ENCODE measurements at regions not wholly inside any gene's neighbourhood (a gene's known extent, or its start where the extent isn't known, plus 50 kb on each side); places are given as distances from the start of the nearest gene placed in this dataset.

GRCh38 chr15:25072857-25073476, 118.2 kb downstream of the SNRPN start:
- no peak overlapping the region for H3K23ac ChIP-seq (ENCODE audit: insufficient read length)
- no peak overlapping the region for H3K14ac ChIP-seq (ENCODE audit: insufficient read length)
- H3K36me3 ChIP-seq (ENCODE audit: control insufficient read depth in 2 of 4, insufficient read depth in 4 of 4, low read length in 3 of 4): peaks cover 89 to 100% (median 100%) of the 10 kb centered on the region in 4 experiments
- H2AK5ac ChIP-seq (ENCODE audit: low read depth, low read length): no peak overlapping the region
- H3K27me3 ChIP-seq (replicated peaks in 1 of 4; ENCODE audit: control insufficient read depth in 3 of 4, extremely low read depth in 1 of 4, insufficient read depth in 3 of 4, low read length in 3 of 4): no peaks in the 10 kb centered on the region; a peak in 1 of 7 replicates
- H3K79me2 ChIP-seq (ENCODE audit: control insufficient read depth in 1 of 2, insufficient read depth in 2 of 2, low read length in 2 of 2): peaks cover 0 to 77% of the 10 kb centered on the region in 2 experiments; a peak in 2 of 4 replicates
- H3K4ac ChIP-seq (replicated peaks; ENCODE audit: insufficient read length, low read depth, low read length): no peak overlapping the region
- FAIRE-seq (no peak), DNase-seq (ENCODE audit: low read depth in 1 of 2, low spot score in 2 of 2) (no peak)
- no peak overlapping the region for H2AFZ ChIP-seq (ENCODE audit: low read length)
- peaks cover 90 to 91% of the 10 kb centered on the region in 2 experiments for H3K9me3 ChIP-seq (ENCODE audit: insufficient read depth in 2 of 2, low read depth in 1 of 2, low read length in 1 of 2)
- no peak overlapping the region for H3K18ac ChIP-seq (ENCODE audit: extremely low read depth, low read length)
- no peaks in the 10 kb centered on the region for H4K20me1 ChIP-seq (replicated peaks in 1 of 2; ENCODE audit: control insufficient read depth in 1 of 2, insufficient read depth in 2 of 2, low read length in 2 of 2)
- H3K4me1 ChIP-seq (replicated peaks in 1 of 4; ENCODE audit: control insufficient read depth in 3 of 4, insufficient read depth in 4 of 4, low read length in 3 of 4): no peaks in the 10 kb centered on the region
- no peak overlapping the region for H2BK20ac ChIP-seq (ENCODE audit: low read length)
- H3K27ac ChIP-seq (ENCODE audit: low read depth, low read length): no peak overlapping the region
- no peak overlapping the region for H2BK120ac ChIP-seq (replicated peaks; ENCODE audit: low read depth, low read length)
- no peak overlapping the region for H4K8ac ChIP-seq (ENCODE audit: extremely low read depth, insufficient read depth, low read length)
- POLR2A ChIA-PET (ENCODE audit: partially characterized antibody): no interaction called here
- WGBS, 2 experiments (ENCODE audit: extremely low coverage in 1 of 2, insufficient coverage in 1 of 2, insufficient read length in 1 of 2, insufficient replicate concordance in 2 of 2, low coverage in 1 of 2, low lambda C conversion rate in 2 of 2, missing lambda C conversion rate in 1 of 2): 91% methylated on average over 11 of the region's 11 CpGs; no CpG with 5 or more reads in 1 of the 2 experiments
- no peak overlapping the region for H2BK5ac ChIP-seq (ENCODE audit: low read depth, low read length)
- no peaks in the 10 kb centered on the region for H3K23me2 ChIP-seq (ENCODE audit: low read depth, low read length)
- no peak overlapping the region for H3K56ac ChIP-seq (replicated peaks; ENCODE audit: insufficient read length, low read depth, low read length)
- no peak overlapping the region; the same call in 1 of the 2 replicates for H2BK12ac ChIP-seq (ENCODE audit: low read depth, low read length)
- peaks cover 11% of the 10 kb centered on the region; the same call in 1 of the 2 replicates for H3K79me1 ChIP-seq (ENCODE audit: low read depth, low read length)
- no peak overlapping the region for H3K4me2 ChIP-seq (ENCODE audit: insufficient read depth in 1 of 2, low read depth in 2 of 2, low read length in 2 of 2)
- no peak overlapping the region for H4K91ac ChIP-seq (replicated peaks; ENCODE audit: insufficient read length, low read length)
- H4K5ac ChIP-seq (ENCODE audit: insufficient read length, low read depth, low read length): no peak overlapping the region
- no peak overlapping the region for H3K4me3 ChIP-seq (ENCODE audit: extremely low read depth in 1 of 4, insufficient read depth in 2 of 4, low read depth in 3 of 4, low read length in 4 of 4)
- no peak overlapping the region for H3K9ac ChIP-seq (replicated peaks in 1 of 4; ENCODE audit: extremely low read depth in 1 of 4, low read depth in 3 of 4, low read length in 3 of 4)
- H2BK15ac ChIP-seq (ENCODE audit: low read length): no peak overlapping the region
- CTCF ChIA-PET (ENCODE audit: partially characterized antibody): no interaction called here
- no peak for TF ChIP-seq BRCA1 (IDR thresholded peaks at IDR 0.05; ENCODE audit: low read depth, low read length)
- peak; percentile 83 for TF ChIP-seq ZNF274 (IDR thresholded peaks at IDR 0.05; ENCODE audit: borderline replicate concordance, extremely low read depth, low read length)
